ENCODE measurements at regions not wholly inside any gene's neighbourhood (a gene's known extent, or its start where the extent isn't known, plus 50 kb on each side); places are given as distances from the start of the nearest gene placed in this dataset.

DNA sequence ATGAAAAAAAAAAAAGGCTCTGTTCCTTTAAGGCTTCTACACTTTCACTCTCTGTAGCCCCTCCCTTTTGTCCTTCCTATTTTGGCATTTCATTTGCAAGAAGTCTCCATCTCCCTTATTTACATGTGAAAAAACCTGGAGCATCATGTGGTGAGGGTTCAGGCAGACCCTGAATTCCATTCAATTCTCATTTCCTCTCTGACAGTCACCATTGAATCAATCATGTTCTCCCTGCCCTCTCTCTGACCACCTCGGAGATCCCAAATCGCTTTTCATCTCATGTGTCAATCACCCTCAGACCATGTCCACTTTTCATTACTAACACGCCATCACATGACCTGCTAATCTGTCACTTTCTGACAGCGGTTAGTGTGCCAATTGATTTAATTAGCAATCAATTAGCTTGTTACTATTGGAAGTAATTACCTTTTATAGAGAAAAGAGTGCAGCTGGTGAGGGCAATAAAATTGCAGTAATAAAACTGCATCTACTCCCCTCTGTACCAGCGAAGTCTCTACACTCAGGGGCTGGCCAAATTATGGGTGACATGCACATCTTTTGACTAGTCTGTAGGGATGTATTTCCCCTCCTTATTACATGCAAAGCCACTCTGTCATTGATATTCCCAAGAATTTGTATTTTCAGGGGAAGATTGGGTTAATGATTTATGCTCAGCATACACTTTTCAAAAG, 317.4 kb downstream of the EN1 start:
- Histone ChIP-seq H3K36me3 (ENCODE audit: control insufficient read depth in 4 of 4, insufficient read depth in 3 of 4, low read depth in 1 of 4, low read length in 3 of 4) (no peaks in the 10 kb centered on the region), H3K27ac (ENCODE audit: low read depth in 1 of 2, low read length in 2 of 2) (no peak overlapping the region), H3K27me3 (ENCODE audit: control insufficient read depth in 4 of 4, insufficient read depth in 4 of 4, low read length in 3 of 4) (peaks cover 0 to 4% (median 1%) of the 10 kb centered on the region in 4 donors), H3K4me1 (ENCODE audit: control insufficient read depth in 4 of 4, insufficient read depth in 4 of 4, low read length in 3 of 4) (no peaks in the 10 kb centered on the region), H3K9me3 (ENCODE audit: control insufficient read depth in 4 of 4, low read length in 3 of 4) (no peaks in the 10 kb centered on the region), H3K9ac (ENCODE audit: low read depth in 1 of 2, low read length in 2 of 2) (no peak overlapping the region), H3K4me3 (ENCODE audit: low read depth in 1 of 3, low read length in 3 of 3) (no peak overlapping the region)
- no peak for DNase-seq (ENCODE audit: low spot score)
- TF ChIP-seq, protein P1, sequence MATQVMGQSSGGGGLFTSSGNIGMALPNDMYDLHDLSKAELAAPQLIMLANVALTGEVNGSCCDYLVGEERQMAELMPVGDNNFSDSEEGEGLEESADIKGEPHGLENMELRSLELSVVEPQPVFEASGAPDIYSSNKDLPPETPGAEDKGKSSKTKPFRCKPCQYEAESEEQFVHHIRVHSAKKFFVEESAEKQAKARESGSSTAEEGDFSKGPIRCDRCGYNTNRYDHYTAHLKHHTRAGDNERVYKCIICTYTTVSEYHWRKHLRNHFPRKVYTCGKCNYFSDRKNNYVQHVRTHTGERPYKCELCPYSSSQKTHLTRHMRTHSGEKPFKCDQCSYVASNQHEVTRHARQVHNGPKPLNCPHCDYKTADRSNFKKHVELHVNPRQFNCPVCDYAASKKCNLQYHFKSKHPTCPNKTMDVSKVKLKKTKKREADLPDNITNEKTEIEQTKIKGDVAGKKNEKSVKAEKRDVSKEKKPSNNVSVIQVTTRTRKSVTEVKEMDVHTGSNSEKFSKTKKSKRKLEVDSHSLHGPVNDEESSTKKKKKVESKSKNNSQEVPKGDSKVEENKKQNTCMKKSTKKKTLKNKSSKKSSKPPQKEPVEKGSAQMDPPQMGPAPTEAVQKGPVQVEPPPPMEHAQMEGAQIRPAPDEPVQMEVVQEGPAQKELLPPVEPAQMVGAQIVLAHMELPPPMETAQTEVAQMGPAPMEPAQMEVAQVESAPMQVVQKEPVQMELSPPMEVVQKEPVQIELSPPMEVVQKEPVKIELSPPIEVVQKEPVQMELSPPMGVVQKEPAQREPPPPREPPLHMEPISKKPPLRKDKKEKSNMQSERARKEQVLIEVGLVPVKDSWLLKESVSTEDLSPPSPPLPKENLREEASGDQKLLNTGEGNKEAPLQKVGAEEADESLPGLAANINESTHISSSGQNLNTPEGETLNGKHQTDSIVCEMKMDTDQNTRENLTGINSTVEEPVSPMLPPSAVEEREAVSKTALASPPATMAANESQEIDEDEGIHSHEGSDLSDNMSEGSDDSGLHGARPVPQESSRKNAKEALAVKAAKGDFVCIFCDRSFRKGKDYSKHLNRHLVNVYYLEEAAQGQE (IDR thresholded peaks at IDR 0.05), result no peak
- TF ChIP-seq, protein P2, sequence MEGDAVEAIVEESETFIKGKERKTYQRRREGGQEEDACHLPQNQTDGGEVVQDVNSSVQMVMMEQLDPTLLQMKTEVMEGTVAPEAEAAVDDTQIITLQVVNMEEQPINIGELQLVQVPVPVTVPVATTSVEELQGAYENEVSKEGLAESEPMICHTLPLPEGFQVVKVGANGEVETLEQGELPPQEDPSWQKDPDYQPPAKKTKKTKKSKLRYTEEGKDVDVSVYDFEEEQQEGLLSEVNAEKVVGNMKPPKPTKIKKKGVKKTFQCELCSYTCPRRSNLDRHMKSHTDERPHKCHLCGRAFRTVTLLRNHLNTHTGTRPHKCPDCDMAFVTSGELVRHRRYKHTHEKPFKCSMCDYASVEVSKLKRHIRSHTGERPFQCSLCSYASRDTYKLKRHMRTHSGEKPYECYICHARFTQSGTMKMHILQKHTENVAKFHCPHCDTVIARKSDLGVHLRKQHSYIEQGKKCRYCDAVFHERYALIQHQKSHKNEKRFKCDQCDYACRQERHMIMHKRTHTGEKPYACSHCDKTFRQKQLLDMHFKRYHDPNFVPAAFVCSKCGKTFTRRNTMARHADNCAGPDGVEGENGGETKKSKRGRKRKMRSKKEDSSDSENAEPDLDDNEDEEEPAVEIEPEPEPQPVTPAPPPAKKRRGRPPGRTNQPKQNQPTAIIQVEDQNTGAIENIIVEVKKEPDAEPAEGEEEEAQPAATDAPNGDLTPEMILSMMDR (IDR thresholded peaks at IDR 0.05; ENCODE audit: low read depth, low read length, missing input control), result no peak
- TF ChIP-seq FOXA1 (IDR thresholded peaks at IDR 0.05) (no peak), NR2F2 (IDR thresholded peaks at IDR 0.05) (no peak), HNF4A (conservative IDR thresholded peaks at IDR 0.05) (no peak), HNF4G (IDR thresholded peaks at IDR 0.05) (no peak), EGR1 (IDR thresholded peaks at IDR 0.05; ENCODE audit: low read depth in 2 of 2) (no peak), GABPA (IDR thresholded peaks at IDR 0.05 in 1 of 2, conservative IDR thresholded peaks at IDR 0.05 in 1 of 2) (no peak)
- TF ChIP-seq, protein P3, sequence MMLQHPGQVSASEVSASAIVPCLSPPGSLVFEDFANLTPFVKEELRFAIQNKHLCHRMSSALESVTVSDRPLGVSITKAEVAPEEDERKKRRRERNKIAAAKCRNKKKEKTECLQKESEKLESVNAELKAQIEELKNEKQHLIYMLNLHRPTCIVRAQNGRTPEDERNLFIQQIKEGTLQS (IDR thresholded peaks at IDR 0.05), result no peak
- 25% methylated on average over 5 of the region's 5 CpGs for WGBS

DNA sequence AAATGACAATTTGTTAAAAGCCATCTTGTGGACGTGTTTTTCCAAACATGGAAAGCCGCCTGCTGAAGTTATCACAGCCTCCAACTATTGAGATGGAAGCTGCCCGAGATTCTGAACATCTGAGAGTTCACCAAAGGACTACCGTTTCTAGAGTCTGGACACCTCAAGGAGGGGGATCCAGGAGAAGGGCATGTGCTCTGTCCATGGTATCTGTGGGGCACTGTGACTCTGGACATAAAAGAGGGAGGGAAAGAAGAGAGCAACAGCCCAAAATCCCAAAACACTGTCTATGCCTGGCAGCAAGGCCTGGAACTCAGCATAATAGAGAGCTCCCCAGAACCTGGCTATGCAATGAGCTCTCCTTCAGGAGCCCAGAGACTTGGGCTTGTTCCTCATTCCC, 319.9 kb downstream of the EN1 start:
- Histone ChIP-seq H3K4me1 (ENCODE audit: control insufficient read depth in 4 of 4, insufficient read depth in 4 of 4, low read length in 3 of 4) (no peaks in the 10 kb centered on the region), H3K27ac (ENCODE audit: low read depth in 1 of 2, low read length in 2 of 2) (no peak overlapping the region), H3K9ac (ENCODE audit: low read depth in 1 of 2, low read length in 2 of 2) (no peak overlapping the region), H3K4me3 (ENCODE audit: low read depth in 1 of 3, low read length in 3 of 3) (no peak overlapping the region), H3K9me3 (ENCODE audit: control insufficient read depth in 4 of 4, low read length in 3 of 4) (peaks cover under 1 to 4% (median 3%) of the 10 kb centered on the region in 4 donors), H3K27me3 (ENCODE audit: control insufficient read depth in 4 of 4, insufficient read depth in 4 of 4, low read length in 3 of 4) (peaks cover 0 to 4% (median 1%) of the 10 kb centered on the region in 4 donors), H3K36me3 (ENCODE audit: control insufficient read depth in 4 of 4, insufficient read depth in 3 of 4, low read depth in 1 of 4, low read length in 3 of 4) (no peaks in the 10 kb centered on the region)
- WGBS, result 66% methylated on average over 4 of the region's 4 CpGs
- TF ChIP-seq, protein P4, sequence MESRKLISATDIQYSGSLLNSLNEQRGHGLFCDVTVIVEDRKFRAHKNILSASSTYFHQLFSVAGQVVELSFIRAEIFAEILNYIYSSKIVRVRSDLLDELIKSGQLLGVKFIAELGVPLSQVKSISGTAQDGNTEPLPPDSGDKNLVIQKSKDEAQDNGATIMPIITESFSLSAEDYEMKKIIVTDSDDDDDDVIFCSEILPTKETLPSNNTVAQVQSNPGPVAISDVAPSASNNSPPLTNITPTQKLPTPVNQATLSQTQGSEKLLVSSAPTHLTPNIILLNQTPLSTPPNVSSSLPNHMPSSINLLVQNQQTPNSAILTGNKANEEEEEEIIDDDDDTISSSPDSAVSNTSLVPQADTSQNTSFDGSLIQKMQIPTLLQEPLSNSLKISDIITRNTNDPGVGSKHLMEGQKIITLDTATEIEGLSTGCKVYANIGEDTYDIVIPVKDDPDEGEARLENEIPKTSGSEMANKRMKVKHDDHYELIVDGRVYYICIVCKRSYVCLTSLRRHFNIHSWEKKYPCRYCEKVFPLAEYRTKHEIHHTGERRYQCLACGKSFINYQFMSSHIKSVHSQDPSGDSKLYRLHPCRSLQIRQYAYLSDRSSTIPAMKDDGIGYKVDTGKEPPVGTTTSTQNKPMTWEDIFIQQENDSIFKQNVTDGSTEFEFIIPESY (IDR thresholded peaks at IDR 0.05), result no peak
- TF ChIP-seq, protein P1 (IDR thresholded peaks at IDR 0.05), result no peak
- TF ChIP-seq, protein P3 (IDR thresholded peaks at IDR 0.05), result no peak
- TF ChIP-seq, protein P2 (IDR thresholded peaks at IDR 0.05; ENCODE audit: low read depth, low read length, missing input control), result no peak
- TF ChIP-seq EGR1 (IDR thresholded peaks at IDR 0.05; ENCODE audit: low read depth in 2 of 2) (no peak), HNF4G (IDR thresholded peaks at IDR 0.05) (no peak), RXRA (IDR thresholded peaks at IDR 0.05) (no peak)
- no peak for DNase-seq (ENCODE audit: low spot score)

Measured in liver (tissue), 8 donors.